ENCODE measurements at regions not wholly inside any gene's neighbourhood (a gene's known extent, or its start where the extent isn't known, plus 50 kb on each side); places are given as distances from the start of the nearest gene placed in this dataset.

DNA sequence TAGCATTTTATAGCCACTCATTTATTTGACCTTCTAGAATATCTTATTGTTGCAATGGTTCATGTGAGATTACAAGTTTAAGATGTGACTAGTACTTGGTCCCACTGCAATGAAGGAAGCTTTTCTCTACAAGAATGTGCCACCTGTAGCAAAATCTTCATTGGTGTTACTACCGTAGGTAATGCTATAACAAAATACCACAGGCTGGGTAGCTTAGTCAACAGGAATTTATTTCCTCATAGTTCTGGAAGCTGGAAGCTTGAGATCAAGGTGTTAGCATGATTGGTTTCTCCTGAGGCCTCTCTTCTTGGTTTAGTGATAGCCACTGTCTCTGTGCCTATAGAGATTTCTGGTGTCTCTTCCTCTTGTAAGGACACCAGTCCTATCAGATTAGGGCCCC is 441.0 kb downstream of the GPM6A start:
- TF ChIP-seq, protein P1, sequence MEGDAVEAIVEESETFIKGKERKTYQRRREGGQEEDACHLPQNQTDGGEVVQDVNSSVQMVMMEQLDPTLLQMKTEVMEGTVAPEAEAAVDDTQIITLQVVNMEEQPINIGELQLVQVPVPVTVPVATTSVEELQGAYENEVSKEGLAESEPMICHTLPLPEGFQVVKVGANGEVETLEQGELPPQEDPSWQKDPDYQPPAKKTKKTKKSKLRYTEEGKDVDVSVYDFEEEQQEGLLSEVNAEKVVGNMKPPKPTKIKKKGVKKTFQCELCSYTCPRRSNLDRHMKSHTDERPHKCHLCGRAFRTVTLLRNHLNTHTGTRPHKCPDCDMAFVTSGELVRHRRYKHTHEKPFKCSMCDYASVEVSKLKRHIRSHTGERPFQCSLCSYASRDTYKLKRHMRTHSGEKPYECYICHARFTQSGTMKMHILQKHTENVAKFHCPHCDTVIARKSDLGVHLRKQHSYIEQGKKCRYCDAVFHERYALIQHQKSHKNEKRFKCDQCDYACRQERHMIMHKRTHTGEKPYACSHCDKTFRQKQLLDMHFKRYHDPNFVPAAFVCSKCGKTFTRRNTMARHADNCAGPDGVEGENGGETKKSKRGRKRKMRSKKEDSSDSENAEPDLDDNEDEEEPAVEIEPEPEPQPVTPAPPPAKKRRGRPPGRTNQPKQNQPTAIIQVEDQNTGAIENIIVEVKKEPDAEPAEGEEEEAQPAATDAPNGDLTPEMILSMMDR (IDR thresholded peaks at IDR 0.05), result no peak
- no peak for TF ChIP-seq POLR2A (IDR thresholded peaks at IDR 0.05)

Measured in adrenal gland (tissue), 5 donors.